SU-DHL-6 (cell line): ENCODE measurements at regions not wholly inside any gene's neighbourhood (a gene's known extent, or its start where the extent isn't known, plus 50 kb on each side); places are given as distances from the start of the nearest gene placed in this dataset.

Experiments used
- EZH2phosphoT487 ChIP-seq: fragments of 200-600 bp; sonication (generic), shearing (Covaris generic); conservative IDR thresholded peaks from 2 replicates; pipeline ENCODE4 v1.6.1; 2018; ENCODE audit warnings: mild to moderate bottlenecking, antibody characterized with exemption, low read length, moderate library complexity, mixed read lengths
- TF ChIP-seq, protein P1 (sequence below): fragments of 200-600 bp; sonication (generic); IDR thresholded peaks from one replicate; pipeline ENCODE4 v1.5.1; 2017; ENCODE audit warnings: antibody characterized with exemption, mild to moderate bottlenecking, low read length, moderate library complexity; ENCODE audit not compliant: insufficient read depth, poor library complexity, severe bottlenecking

DNA sequence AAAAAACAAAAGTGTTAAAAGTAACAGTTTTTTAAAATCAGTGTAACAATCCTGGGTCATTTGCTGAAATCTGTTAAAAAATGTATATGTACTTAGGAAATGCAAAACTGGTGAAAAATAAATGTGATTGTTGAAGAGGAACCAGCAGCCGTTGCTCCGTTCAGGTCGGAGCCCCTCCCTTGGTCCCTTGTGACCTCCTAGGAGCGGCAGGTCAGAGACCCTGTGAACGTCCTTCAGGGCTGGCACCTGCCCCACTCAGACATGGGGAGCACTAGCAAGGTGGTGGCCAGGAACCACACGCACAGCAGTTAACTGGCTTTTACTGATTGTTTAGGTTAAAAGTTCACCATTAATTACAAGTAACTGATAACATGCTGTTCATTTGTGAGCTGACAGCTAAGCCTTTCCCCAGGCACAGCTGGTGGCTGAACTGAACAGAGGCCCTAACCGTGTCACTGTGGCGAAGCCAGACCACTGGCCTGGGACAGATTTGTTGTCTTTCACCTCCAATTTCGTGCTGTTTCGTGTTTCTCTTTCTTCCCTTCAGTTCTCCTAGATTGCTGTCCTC is 159.2 kb upstream of the ALKAL2 start:
- TF ChIP-seq, protein P1, sequence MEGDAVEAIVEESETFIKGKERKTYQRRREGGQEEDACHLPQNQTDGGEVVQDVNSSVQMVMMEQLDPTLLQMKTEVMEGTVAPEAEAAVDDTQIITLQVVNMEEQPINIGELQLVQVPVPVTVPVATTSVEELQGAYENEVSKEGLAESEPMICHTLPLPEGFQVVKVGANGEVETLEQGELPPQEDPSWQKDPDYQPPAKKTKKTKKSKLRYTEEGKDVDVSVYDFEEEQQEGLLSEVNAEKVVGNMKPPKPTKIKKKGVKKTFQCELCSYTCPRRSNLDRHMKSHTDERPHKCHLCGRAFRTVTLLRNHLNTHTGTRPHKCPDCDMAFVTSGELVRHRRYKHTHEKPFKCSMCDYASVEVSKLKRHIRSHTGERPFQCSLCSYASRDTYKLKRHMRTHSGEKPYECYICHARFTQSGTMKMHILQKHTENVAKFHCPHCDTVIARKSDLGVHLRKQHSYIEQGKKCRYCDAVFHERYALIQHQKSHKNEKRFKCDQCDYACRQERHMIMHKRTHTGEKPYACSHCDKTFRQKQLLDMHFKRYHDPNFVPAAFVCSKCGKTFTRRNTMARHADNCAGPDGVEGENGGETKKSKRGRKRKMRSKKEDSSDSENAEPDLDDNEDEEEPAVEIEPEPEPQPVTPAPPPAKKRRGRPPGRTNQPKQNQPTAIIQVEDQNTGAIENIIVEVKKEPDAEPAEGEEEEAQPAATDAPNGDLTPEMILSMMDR: no peak
- TF ChIP-seq EZH2phosphoT487: no peak
